Stimulated activated CD4-positive, alpha-beta T cell treated with anti-CD3 and anti-CD28 coated beads, Interleukin-1b, Interleukin-23, amount 100 ng/mL, for 24 hours (primary cell): ENCODE measurements at regions not wholly inside any gene's neighbourhood (a gene's known extent, or its start where the extent isn't known, plus 50 kb on each side); places are given as distances from the start of the nearest gene placed in this dataset.
"Not testable (repeated sequence)": the region's sequence is repeated elsewhere in the genome, so short reads cannot be mapped to it uniquely, and the experiment has no call there.

ENCODE experiments used
- DNase-seq, 4 experiments: peaks; one replicate each; pipeline ENCODE4 v3.0.0-alpha.2; 2020; ENCODE audit warnings: low read depth in 4 of 4, low spot score in 1 of 4

DNA sequence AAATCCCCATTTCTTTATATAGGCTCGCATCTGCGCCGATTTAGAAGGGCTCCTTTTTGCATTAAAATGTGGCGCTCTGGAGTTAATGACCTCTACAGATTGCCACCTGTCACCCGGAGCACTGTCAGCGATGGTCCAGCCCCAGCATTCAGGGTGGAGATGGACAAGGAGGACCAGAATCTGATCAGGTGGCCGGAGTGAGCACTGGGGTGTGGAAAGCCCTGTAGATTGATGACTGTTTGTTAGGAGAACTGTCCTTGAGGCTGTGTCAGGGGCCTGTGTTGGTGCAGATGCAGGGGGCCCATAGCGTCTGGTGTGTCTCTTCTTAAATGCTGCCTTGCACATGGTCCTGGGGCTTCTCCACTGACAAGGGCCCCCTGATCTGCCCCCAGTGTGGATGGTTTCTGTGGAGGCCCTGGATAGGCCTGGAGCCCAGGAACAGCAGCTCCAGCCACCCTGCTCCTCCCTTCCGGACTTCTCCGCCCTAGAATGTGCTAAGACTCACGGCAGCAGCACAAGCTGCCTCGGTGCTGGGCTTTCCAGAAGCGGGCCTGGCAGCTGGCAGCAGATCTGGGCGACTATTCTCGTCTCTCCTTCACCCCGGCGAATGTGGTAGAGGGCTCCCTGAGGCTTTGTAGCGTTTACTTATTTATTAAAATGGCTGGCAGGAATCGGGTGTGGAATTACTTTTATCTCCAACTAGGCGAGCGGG lies 1333.3 kb downstream of the BRD1 start:
- DNase-seq, result no peak

- DNase-seq, result no peak
Measured at GRCh38 chr22:48493733-48494132, 1333.9 kb downstream of the BRD1 start.

- DNase-seq, result peak in 1 of 4 experiments; percentile 5
Measured at GRCh38 chr22:48492366-48493320, 1335.0 kb downstream of the BRD1 start.

GRCh38 chr22:48491451-48491941 lies 1336.2 kb downstream of the BRD1 start:
- DNase-seq, result no peak

GRCh38 chr22:48490500-48491411 lies 1336.9 kb downstream of the BRD1 start:
- DNase-seq, result no peak

DNA sequence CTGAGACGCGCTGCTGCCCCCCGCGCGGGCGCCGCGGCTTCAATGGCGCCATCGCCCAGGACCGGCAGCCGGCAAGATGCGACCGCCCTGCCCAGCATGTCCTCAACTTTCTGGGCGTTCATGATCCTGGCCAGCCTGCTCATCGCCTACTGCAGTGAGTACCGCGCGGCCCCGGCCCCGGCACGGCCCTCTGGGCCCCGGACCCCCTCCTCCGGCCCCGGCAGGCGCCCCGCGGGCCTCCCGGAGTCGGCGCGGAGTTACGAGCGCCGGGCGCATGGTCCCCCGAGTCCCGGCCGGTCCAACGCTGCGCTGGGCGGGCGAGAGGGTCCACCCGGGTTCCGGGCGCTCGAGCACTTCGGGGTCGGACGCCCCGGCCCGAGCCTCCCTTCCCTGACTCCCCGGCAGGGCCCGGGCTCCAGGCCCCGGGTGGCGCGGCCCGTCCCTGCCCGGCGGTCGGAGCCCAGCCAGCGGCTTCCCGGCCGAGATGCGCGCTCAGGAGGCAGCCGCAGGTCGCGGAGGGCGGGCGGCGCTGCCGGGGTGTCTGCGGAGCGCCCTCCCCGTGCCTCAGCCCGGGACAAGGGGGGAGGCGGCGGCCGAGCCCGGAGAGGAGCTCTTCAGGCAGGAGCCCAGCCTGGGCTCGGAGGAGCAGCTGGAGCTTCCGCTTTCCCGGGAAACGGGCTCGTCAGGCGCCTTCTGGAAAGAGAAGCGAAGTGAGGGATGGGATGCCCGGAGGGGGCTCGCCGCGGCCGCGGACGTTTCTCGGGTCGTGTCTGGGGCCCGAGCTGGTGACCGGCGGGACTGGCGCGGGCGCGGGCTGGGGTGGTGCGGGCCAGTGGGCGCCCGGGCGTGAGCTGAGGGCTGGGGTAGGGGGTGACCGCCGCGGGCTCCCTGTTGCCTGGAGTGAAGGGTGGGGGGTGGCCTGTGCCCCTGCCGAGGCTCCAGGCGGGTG lies 1337.8 kb downstream of the BRD1 start:
- DNase-seq, result no peak

DNA sequence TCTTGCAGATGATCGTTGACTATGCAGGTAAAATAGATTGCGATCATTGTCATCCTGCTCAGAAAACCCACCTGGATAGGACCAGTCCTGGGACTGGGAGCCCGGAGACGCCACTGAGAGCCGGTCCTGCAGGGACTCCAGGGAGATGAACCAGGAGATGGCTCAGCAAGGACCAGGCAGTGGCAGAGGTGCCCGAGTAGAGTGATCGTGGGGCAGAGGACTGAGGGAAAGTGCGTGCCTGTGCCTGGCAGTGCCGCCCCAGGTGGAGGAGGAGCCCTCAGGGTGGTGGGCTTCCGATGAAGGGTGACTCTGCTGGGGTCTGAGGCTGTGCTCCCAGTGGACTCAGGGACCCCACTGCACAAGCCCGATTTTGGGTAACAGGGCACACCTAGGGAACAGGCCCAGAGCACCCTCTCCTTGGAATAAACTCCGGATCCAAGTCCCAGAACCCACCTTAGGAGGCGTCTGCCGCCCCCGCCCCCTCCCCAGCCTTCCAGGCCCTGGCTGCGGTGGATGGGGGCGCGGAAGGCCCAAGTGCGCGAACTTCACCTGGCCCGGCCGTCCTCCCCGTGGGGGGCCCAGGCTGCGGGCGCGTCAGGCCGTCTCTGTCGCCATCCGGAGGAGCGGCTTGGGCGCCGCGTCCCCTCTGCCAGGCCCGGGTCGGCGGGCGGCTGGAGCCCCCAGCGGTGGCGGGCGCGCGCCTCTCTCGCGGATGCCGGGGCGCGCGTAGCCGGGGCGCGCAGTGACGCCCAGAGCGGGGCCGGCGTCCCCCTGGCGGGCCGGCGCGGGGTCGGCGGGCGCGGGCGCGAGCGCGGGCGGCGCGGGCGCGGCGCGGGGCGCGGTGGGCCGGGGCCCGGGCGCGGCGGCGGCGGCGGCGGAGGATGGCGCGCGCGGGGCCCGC lies 1338.8 kb downstream of the BRD1 start:
- DNase-seq, result no peak

- DNase-seq, result no peak
Measured at GRCh38 chr22:48488149-48488551, 1339.5 kb downstream of the BRD1 start.

GRCh38 chr22:48486558-48486957 lies 1341.1 kb downstream of the BRD1 start:
- DNase-seq, result no peak

DNA sequence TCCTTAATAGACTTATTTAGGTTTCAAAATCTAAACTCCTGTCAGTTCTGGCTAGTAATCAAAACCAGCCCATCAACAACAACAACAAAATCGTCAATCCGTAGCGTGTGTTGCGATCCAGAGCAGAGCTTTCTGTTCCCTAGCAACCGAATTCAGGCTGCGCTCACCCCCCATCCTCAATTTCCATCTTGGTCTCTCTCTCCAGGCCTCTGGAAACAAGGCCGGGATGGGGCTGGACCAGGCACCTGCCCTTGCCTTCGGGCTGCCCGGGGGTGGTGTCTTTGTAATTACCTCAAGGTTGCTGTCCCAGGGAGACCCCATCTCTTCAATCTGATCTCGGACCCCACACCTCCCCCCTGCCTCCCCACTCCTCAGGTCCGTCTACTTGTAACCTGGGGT lies 1341.5 kb downstream of the BRD1 start:
- no peak for DNase-seq

DNA sequence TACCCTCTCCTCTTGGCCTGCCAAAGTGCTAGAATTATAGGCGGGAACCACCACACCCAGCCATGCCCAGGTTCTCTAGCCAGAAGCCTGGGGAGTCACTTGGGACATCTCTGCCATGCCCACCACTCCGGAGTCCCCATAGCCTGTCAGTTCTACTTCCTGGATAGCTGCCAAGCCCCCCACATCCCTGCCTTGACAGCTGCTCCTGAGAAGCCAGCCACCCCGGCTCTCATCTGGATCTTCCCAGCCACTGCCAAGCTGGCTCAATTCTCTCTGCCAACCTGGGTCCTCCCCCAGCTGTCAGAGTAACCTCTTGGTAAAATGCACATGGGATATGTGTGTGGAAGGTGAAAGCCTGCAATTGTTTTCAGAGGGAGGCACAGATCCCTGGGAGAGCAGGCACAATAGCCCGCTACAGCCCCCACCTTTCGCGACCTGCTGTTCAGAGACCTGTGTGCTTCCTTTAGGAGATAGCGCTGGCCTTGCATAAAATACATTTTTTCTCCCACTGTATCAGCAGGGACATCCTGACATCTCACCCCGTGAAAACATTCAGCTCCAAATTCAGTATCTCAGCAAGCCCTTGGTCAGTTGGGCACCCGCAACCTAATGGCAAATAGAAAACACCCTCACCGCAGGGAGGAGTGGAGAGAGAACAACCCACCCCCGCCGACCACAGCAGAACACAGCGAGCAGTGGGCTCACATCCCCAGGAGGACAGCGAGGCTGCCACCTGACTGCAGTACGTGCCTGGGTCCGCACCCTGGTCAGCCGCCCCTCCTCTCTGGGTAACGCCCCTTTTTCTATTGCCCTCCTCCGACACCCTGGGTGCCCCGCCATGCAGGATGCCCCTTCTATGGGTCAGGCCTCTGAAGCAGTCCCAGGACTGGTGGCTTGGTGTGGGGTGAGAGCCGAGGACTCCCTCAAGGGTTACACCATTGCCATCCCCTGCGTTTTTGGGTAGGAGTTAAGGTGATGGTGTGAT lies 1342.2 kb downstream of the BRD1 start:
- no peak for DNase-seq

- DNase-seq, result no peak
Measured at GRCh38 chr22:48483764-48484528, 1343.7 kb downstream of the BRD1 start.

DNA sequence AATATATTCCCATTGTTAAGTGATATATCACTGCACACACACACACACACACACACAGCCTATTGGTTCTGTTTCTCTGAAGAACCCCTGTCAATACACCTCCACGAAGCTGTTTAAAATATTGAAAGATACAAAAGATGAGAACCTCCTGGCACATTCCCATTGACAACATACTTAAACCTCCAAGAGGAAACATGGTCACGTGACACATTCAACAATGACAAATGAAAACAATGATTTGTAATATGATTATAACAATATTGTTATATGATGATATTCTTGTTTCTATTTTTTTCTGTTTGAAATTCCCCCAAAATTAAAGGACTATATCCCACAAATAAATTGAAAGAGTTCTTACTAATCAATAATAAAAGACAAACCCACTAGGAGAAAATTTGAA lies 1344.9 kb downstream of the BRD1 start:
- no peak for DNase-seq

DNA sequence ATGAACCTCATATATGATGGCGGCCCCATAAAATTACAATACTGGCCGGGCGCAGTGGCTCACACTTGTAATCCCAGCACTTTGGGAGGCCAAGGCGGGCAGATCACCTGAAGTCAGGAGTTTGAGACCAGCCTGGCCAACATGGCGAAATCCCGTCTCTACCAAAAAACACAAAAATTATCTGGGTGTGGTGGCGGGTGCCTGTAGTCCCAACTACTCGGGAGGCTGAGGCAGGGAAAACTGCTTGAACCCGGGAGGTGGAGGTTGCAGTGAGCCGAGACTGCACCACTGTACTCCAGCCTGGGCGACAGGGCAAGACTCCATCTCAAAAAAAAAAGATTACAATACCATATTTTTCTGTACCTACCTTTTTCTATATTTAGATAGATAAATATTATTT lies 1345.5 kb downstream of the BRD1 start:
- DNase-seq, result not testable (repeated sequence)

GRCh38 chr22:48481748-48482147 lies 1345.9 kb downstream of the BRD1 start:
- DNase-seq, result no peak

GRCh38 chr22:48478529-48479265 lies 1349.0 kb downstream of the BRD1 start:
- no peak for DNase-seq
